Astrocyte (in vitro differentiated cells and primary cell): ENCODE measurements at regions not wholly inside any gene's neighbourhood (a gene's known extent, or its start where the extent isn't known, plus 50 kb on each side); places are given as distances from the start of the nearest gene placed in this dataset.
A peak's percentile ranks its signal among the peaks of the same experiment; 100 is the strongest.

Experiments used
- DNase-seq: peaks from one replicate; pipeline ENCODE4 v3.0.0-alpha.2; 2010; ENCODE audit warnings: low read depth
- FAIRE-seq: peaks from 2 replicates; lab custom pipeline; 2011; peaks lifted over from hg19 to GRCh38; lab: Jason Lieb, UNC
- H2AFZ ChIP-seq: 2 replicates; pipeline ENCODE4 v1.6.0; 2012; ENCODE audit warnings: low read depth, low read length, inconsistent platforms
- H3K27ac ChIP-seq: 2 replicates; pipeline ENCODE4 v1.5.1; 2011; ENCODE audit warnings: low read depth, low read length, inconsistent platforms
- H3K27me3 ChIP-seq: 2 replicates; pipeline ENCODE4 v1.6.0; 2011; ENCODE audit warnings: low read length, inconsistent platforms; ENCODE audit not compliant: insufficient read depth
- H3K36me3 ChIP-seq: 2 replicates; pipeline ENCODE4 v1.5.1; 2011; ENCODE audit warnings: low read length, inconsistent platforms; ENCODE audit not compliant: insufficient read depth
- H3K4me1 ChIP-seq: 2 replicates; pipeline ENCODE4 v1.5.1; 2011; ENCODE audit warnings: low read length, inconsistent platforms; ENCODE audit not compliant: insufficient read depth
- H3K4me2 ChIP-seq: 2 replicates; pipeline ENCODE4 v1.6.0; 2012; ENCODE audit warnings: low read length, inconsistent platforms
- H3K4me3 ChIP-seq: 2 replicates; pipeline ENCODE4 v1.5.1; 2011; ENCODE audit warnings: low read depth, mild to moderate bottlenecking, low read length, inconsistent platforms; ENCODE audit not compliant: insufficient read depth
- H3K79me2 ChIP-seq: 2 replicates; pipeline ENCODE4 v1.6.0; 2012; ENCODE audit warnings: mild to moderate bottlenecking, low read length, inconsistent platforms; ENCODE audit not compliant: insufficient read depth
- H3K9ac ChIP-seq: 2 replicates; pipeline ENCODE4 v1.6.0; 2012; ENCODE audit warnings: mild to moderate bottlenecking, low read length, inconsistent platforms
- H3K9me3 ChIP-seq: 2 replicates; pipeline ENCODE4 v1.5.1; 2012; ENCODE audit warnings: low read depth, mild to moderate bottlenecking, low read length, inconsistent platforms; ENCODE audit not compliant: insufficient read depth
- H4K20me1 ChIP-seq: 2 replicates; pipeline ENCODE4 v1.6.0; 2012; ENCODE audit warnings: low read length, inconsistent platforms; ENCODE audit not compliant: insufficient read depth
- H3K27ac Mint-ChIP-seq: one replicate; pipeline ENCODE4 v1.8.0; 2021; ENCODE audit warnings: mild to moderate bottlenecking, mixed read lengths; ENCODE audit not compliant: unreplicated experiment
- H3K27me3 Mint-ChIP-seq: one replicate; pipeline ENCODE4 v1.8.0; 2021; ENCODE audit warnings: low read depth, mixed read lengths; ENCODE audit not compliant: unreplicated experiment
- H3K36me3 Mint-ChIP-seq: one replicate; pipeline ENCODE4 v1.8.0; 2021; ENCODE audit warnings: low read depth, mixed read lengths; ENCODE audit not compliant: unreplicated experiment
- H3K4me1 Mint-ChIP-seq: one replicate; pipeline ENCODE4 v1.8.0; 2021; ENCODE audit warnings: low read depth, mixed read lengths; ENCODE audit not compliant: unreplicated experiment
- H3K4me3 Mint-ChIP-seq: one replicate; pipeline ENCODE4 v1.8.0; 2021; ENCODE audit warnings: mild to moderate bottlenecking, moderate library complexity, mixed read lengths; ENCODE audit not compliant: unreplicated experiment
- H3K9me3 Mint-ChIP-seq: one replicate; pipeline ENCODE4 v1.8.0; 2021; ENCODE audit warnings: mild to moderate bottlenecking, mixed read lengths; ENCODE audit not compliant: unreplicated experiment
- EZH2 ChIP-seq: IDR thresholded peaks from 2 replicates; pipeline ENCODE4 v1.6.1; 2012; ENCODE audit warnings: mild to moderate bottlenecking, low read length, inconsistent platforms; ENCODE audit not compliant: insufficient read depth
- TF ChIP-seq, protein P1 (sequence below): IDR thresholded peaks from 2 replicates; pipeline ENCODE4 v1.5.1; 2011; ENCODE audit warnings: low read depth, mild to moderate bottlenecking, inconsistent platforms, low read length, moderate library complexity; ENCODE audit not compliant: insufficient read depth

DNA sequence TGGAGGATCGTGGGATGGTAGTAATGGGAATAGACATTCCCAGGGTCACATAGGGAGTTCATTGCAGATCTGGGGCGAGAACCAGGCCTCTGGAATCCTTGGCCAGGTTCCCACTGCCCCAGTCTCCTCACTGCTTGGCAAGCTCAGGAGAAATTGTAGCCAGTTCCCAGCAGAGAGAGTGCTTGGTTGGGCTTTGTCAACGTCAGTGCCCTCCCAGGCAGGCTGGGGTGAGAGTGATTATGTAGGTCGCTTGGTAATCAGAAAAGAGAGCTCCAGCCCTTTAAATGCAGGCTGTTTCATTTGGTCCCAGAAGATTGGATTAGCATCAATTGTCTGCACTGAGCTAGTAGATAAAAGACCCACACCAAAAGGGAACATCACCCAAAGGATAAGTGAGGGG, 51.8 kb upstream of the GALNT10 start:
- no peak overlapping the region for H3K4me2 ChIP-seq
- H3K9me3 Mint-ChIP-seq = peaks cover 2% of the 10 kb centered on the region
- no peaks in the 10 kb centered on the region for H3K36me3 ChIP-seq
- H3K4me3 ChIP-seq = no peak overlapping the region
- H3K4me1 ChIP-seq = no peaks in the 10 kb centered on the region
- H3K27me3 Mint-ChIP-seq = peaks cover 21% of the 10 kb centered on the region
- FAIRE-seq (no peak), DNase-seq (peak; percentile 5)
- H3K9me3 ChIP-seq = no peaks in the 10 kb centered on the region
- H3K4me1 Mint-ChIP-seq = peaks cover 1% of the 10 kb centered on the region
- H3K27me3 ChIP-seq = no peaks in the 10 kb centered on the region
- H3K4me3 Mint-ChIP-seq = no peak overlapping the region
- TF ChIP-seq, protein P1, sequence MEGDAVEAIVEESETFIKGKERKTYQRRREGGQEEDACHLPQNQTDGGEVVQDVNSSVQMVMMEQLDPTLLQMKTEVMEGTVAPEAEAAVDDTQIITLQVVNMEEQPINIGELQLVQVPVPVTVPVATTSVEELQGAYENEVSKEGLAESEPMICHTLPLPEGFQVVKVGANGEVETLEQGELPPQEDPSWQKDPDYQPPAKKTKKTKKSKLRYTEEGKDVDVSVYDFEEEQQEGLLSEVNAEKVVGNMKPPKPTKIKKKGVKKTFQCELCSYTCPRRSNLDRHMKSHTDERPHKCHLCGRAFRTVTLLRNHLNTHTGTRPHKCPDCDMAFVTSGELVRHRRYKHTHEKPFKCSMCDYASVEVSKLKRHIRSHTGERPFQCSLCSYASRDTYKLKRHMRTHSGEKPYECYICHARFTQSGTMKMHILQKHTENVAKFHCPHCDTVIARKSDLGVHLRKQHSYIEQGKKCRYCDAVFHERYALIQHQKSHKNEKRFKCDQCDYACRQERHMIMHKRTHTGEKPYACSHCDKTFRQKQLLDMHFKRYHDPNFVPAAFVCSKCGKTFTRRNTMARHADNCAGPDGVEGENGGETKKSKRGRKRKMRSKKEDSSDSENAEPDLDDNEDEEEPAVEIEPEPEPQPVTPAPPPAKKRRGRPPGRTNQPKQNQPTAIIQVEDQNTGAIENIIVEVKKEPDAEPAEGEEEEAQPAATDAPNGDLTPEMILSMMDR = no peak
- no peak for TF ChIP-seq EZH2
- H3K27ac Mint-ChIP-seq = no peak overlapping the region
- H3K27ac ChIP-seq = no peak overlapping the region
- peaks cover 3% of the 10 kb centered on the region for H3K36me3 Mint-ChIP-seq
- H2AFZ ChIP-seq = no peak overlapping the region
- H4K20me1 ChIP-seq = no peaks in the 10 kb centered on the region
- H3K79me2 ChIP-seq = no peaks in the 10 kb centered on the region
- H3K9ac ChIP-seq = no peak overlapping the region

DNA sequence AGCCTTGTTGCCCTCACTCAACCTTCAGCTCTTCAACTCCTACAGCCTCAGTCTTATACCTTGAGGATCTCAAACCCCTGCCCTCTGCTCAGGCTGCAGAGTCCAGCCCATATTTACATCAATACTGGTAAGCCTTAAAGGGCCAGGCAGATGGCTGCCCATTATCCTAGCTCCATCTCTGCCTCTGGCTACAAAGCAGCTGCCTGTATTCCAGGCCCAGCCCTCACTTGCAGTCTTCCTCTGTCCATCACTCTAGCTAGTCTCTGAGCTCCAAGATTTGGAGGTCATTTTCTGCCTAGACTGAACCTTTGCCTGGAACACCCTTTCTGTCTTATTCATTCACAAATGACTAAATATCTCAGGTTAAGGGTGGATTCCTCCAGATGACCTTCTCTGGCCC, 50.2 kb upstream of the GALNT10 start:
- H4K20me1 ChIP-seq = no peaks in the 10 kb centered on the region

More for the DNA sequence above, 50.2 kb upstream of the GALNT10 start:
- no peak overlapping the region for H3K4me3 ChIP-seq
- Mint-ChIP-seq H3K27ac (no peak overlapping the region), H3K4me1 (peaks cover 1% of the 10 kb centered on the region), H3K9me3 (peaks cover 5% of the 10 kb centered on the region), H3K4me3 (no peak overlapping the region), H3K27me3 (peaks cover 22% of the 10 kb centered on the region), H3K36me3 (no peaks in the 10 kb centered on the region)
- H3K4me2 ChIP-seq = no peak overlapping the region
- no peak for FAIRE-seq
- no peaks in the 10 kb centered on the region for H3K4me1 ChIP-seq
- H3K36me3 ChIP-seq = no peaks in the 10 kb centered on the region
- no peak for DNase-seq
- no peak overlapping the region for H2AFZ ChIP-seq
- no peak for TF ChIP-seq EZH2
- TF ChIP-seq, protein P1 = no peak
- H3K9me3 ChIP-seq = no peaks in the 10 kb centered on the region
- H3K9ac ChIP-seq = no peak overlapping the region
- H3K27ac ChIP-seq = no peak overlapping the region
- no peaks in the 10 kb centered on the region for H3K27me3 ChIP-seq
- no peaks in the 10 kb centered on the region for H3K79me2 ChIP-seq
